Activated CD8-positive, alpha-beta memory T cell treated with anti-CD3 and anti-CD28 coated beads, Interleukin-2, amount 50 U/mL, for 1 hour (primary cell): ENCODE measurements at regions not wholly inside any gene's neighbourhood (a gene's known extent, or its start where the extent isn't known, plus 50 kb on each side); places are given as distances from the start of the nearest gene placed in this dataset.

Experiments
- DNase-seq: peaks from one replicate; pipeline ENCODE4 v3.0.0-alpha.2; 2020; ENCODE audit errors: extremely low read depth

- DNase-seq, result no peak
Observed at GRCh38 chr1:199101139-199101538, 462.3 kb downstream of the PTPRC start.

GRCh38 chr1:199101635-199102034 lies 462.8 kb downstream of the PTPRC start:
- DNase-seq, result no peak

- no peak for DNase-seq
Observed at GRCh38 chr1:199102239-199102638, 463.4 kb downstream of the PTPRC start.

- DNase-seq, result no peak
Observed at GRCh38 chr1:199109160-199109559, 470.3 kb downstream of the PTPRC start.

- DNase-seq, result no peak
Observed at GRCh38 chr1:199112365-199112764, 473.5 kb downstream of the PTPRC start.

GRCh38 chr1:199113265-199113869 lies 474.5 kb downstream of the PTPRC start:
- DNase-seq, result peak; percentile 17

GRCh38 chr1:199116488-199116887 lies 477.6 kb downstream of the PTPRC start:
- no peak for DNase-seq

- DNase-seq, result no peak
Observed at GRCh38 chr1:199121047-199121446, 482.2 kb downstream of the PTPRC start.

GRCh38 chr1:199122085-199122484 lies 483.2 kb downstream of the PTPRC start:
- DNase-seq, result no peak

- DNase-seq, result no peak
Observed at GRCh38 chr1:199122532-199123311, 483.9 kb downstream of the PTPRC start.

- DNase-seq, result no peak
Observed at GRCh38 chr1:199123615-199124014, 484.8 kb downstream of the PTPRC start.

- DNase-seq, result no peak
Observed at GRCh38 chr1:199124351-199124750, 485.5 kb downstream of the PTPRC start.

GRCh38 chr1:199129247-199129646 lies 490.4 kb downstream of the PTPRC start:
- DNase-seq, result no peak

- no peak for DNase-seq
Observed at GRCh38 chr1:199132006-199132405, 493.2 kb downstream of the PTPRC start.

- no peak for DNase-seq
Observed at GRCh38 chr1:199135901-199136300, 497.1 kb downstream of the PTPRC start.

- no peak for DNase-seq
Observed at GRCh38 chr1:199138061-199138460, 499.2 kb downstream of the PTPRC start.

- DNase-seq, result no peak
Observed at GRCh38 chr1:199149591-199149990, 510.8 kb downstream of the PTPRC start.

- no peak for DNase-seq
Observed at GRCh38 chr1:199150756-199151155, 511.9 kb downstream of the PTPRC start.

GRCh38 chr1:199151634-199152425 lies 513.0 kb downstream of the PTPRC start:
- no peak for DNase-seq

GRCh38 chr1:199152676-199153075 lies 513.8 kb downstream of the PTPRC start:
- no peak for DNase-seq

GRCh38 chr1:199155166-199156019 lies 516.6 kb downstream of the PTPRC start:
- DNase-seq, result no peak

GRCh38 chr1:199157494-199157893 lies 518.7 kb downstream of the PTPRC start:
- DNase-seq, result no peak
